Ishikawa (cell line): ENCODE measurements at regions not wholly inside any gene's neighbourhood (a gene's known extent, or its start where the extent isn't known, plus 50 kb on each side); places are given as distances from the start of the nearest gene placed in this dataset.

Source experiments
- CEBPB ChIP-seq: IDR thresholded peaks from 2 replicates; pipeline ENCODE4 v1.6.1; 2012
- CREB1 ChIP-seq: IDR thresholded peaks from 2 replicates; pipeline ENCODE4 v1.6.1; 2012; ENCODE audit warnings: low read depth
- EGR1 ChIP-seq: IDR thresholded peaks from 2 replicates; pipeline ENCODE4 v1.6.1; 2012
- EP300 ChIP-seq: IDR thresholded peaks from 2 replicates; pipeline ENCODE4 v1.6.1; 2012; ENCODE audit warnings: borderline replicate concordance
- FOXM1 ChIP-seq: IDR thresholded peaks from 2 replicates; pipeline ENCODE4 v1.6.1; 2012; ENCODE audit warnings: low read depth, borderline replicate concordance
- MAX ChIP-seq: IDR thresholded peaks from 2 replicates; pipeline ENCODE4 v1.6.1; 2012
- NFIC ChIP-seq: IDR thresholded peaks from 2 replicates; pipeline ENCODE4 v1.6.1; 2012
- RAD21 ChIP-seq: IDR thresholded peaks from 2 replicates; pipeline ENCODE4 v1.6.1; 2012; ENCODE audit warnings: low read depth
- TAF1 ChIP-seq: IDR thresholded peaks from 2 replicates; pipeline ENCODE4 v1.6.1; 2012; ENCODE audit warnings: low read depth, mild to moderate bottlenecking
- TCF12 ChIP-seq: IDR thresholded peaks from 2 replicates; pipeline ENCODE4 v1.6.1; 2012; ENCODE audit warnings: low read depth
- TEAD4 ChIP-seq: IDR thresholded peaks from 2 replicates; pipeline ENCODE4 v1.6.1; 2012
- USF1 ChIP-seq: IDR thresholded peaks from 2 replicates; pipeline ENCODE4 v1.6.1; 2012
- YY1 ChIP-seq: IDR thresholded peaks from 2 replicates; pipeline ENCODE4 v1.6.1; 2012; ENCODE audit warnings: low read depth
- ZBTB7A ChIP-seq: IDR thresholded peaks from 2 replicates; pipeline ENCODE4 v1.6.1; 2012; ENCODE audit warnings: low read depth
- TF ChIP-seq, protein P1 (sequence below): IDR thresholded peaks from 2 replicates; pipeline ENCODE4 v1.6.1; 2012; ENCODE audit warnings: low read depth, mild to moderate bottlenecking

DNA sequence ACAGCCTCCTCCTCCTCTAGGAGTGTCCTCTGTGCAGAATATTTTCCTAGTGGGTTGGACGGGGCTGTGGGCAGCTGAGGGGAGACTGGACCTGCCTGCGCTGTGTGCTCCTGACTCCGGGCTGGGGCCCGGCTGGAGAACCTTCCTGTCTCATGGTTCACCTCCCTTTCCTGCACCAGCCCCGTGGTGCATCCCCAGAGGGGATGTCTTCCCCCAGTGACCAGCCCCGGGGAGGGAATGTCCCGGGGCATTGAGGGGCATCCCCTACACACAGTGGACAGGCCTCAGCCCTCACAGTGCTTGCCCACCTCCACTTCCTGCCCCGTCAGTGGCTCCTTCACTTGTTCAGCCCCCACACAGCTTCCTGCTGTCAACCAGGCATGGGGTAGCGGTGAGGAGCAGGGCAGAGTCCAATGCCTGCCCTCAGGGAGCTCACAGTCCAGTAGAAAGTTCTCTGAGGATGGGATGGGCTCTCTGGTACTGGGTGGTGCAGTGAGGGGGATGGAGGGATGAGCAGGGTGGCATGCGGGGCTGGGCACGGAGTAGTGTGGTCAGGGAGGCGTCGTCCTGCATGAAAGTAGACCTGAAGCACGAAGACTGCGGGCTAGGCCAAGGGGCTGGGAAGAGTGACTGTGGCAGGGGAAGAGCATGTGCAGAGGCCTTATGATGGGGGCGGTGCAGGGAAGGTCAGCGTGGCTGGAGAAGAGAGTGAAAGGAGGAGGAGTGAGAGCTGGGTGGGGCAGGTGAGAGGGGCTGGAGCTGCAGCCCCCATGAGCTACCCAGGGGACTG, 52.1 kb upstream of the PITX1 start:
- no peak for TF ChIP-seq TEAD4
- no peak for TF ChIP-seq ZBTB7A
- no peak for TF ChIP-seq TCF12

- TF ChIP-seq EGR1 (no peak), TAF1 (no peak), USF1 (no peak), TCF12 (no peak), CREB1 (no peak), YY1 (no peak), TEAD4 (no peak), FOXM1 (no peak), ZBTB7A (no peak), EP300 (no peak), MAX (no peak), CEBPB (no peak), RAD21 (no peak), NFIC (no peak)
- TF ChIP-seq, protein P1, sequence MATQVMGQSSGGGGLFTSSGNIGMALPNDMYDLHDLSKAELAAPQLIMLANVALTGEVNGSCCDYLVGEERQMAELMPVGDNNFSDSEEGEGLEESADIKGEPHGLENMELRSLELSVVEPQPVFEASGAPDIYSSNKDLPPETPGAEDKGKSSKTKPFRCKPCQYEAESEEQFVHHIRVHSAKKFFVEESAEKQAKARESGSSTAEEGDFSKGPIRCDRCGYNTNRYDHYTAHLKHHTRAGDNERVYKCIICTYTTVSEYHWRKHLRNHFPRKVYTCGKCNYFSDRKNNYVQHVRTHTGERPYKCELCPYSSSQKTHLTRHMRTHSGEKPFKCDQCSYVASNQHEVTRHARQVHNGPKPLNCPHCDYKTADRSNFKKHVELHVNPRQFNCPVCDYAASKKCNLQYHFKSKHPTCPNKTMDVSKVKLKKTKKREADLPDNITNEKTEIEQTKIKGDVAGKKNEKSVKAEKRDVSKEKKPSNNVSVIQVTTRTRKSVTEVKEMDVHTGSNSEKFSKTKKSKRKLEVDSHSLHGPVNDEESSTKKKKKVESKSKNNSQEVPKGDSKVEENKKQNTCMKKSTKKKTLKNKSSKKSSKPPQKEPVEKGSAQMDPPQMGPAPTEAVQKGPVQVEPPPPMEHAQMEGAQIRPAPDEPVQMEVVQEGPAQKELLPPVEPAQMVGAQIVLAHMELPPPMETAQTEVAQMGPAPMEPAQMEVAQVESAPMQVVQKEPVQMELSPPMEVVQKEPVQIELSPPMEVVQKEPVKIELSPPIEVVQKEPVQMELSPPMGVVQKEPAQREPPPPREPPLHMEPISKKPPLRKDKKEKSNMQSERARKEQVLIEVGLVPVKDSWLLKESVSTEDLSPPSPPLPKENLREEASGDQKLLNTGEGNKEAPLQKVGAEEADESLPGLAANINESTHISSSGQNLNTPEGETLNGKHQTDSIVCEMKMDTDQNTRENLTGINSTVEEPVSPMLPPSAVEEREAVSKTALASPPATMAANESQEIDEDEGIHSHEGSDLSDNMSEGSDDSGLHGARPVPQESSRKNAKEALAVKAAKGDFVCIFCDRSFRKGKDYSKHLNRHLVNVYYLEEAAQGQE, result no peak
Observed at GRCh38 chr5:135085133-135085935, 51.3 kb upstream of the PITX1 start.
